ENCODE measurements at regions not wholly inside any gene's neighbourhood (a gene's known extent, or its start where the extent isn't known, plus 50 kb on each side); places are given as distances from the start of the nearest gene placed in this dataset.

GRCh38 chr4:155603360-155603891 lies 63.2 kb upstream of the GUCY1A1 start:
- Histone ChIP-seq H3K4me1 (replicated peaks in 1 of 2; ENCODE audit: control insufficient read depth in 2 of 2, insufficient read depth in 2 of 2, low read length in 2 of 2) (no peaks in the 10 kb centered on the region), H3K9ac (ENCODE audit: insufficient read depth in 1 of 2, low read depth in 2 of 2, low read length in 2 of 2) (no peak overlapping the region), H3K9me1 (ENCODE audit: control insufficient read depth, insufficient read depth, low read length) (no peaks in the 10 kb centered on the region), H3K9me3 (replicated peaks; ENCODE audit: control insufficient read depth, insufficient read depth, low read depth, low read length) (no peaks in the 10 kb centered on the region), H3K27me3 (ENCODE audit: control insufficient read depth in 2 of 2, insufficient read depth in 2 of 2, low read length in 2 of 2) (no peaks in the 10 kb centered on the region), H2AFZ (ENCODE audit: low read depth, low read length) (no peak overlapping the region), H3K36me3 (ENCODE audit: control insufficient read depth, insufficient read depth, low read length) (no peaks in the 10 kb centered on the region), H3K4me3 (no peak overlapping the region), H3K79me2 (ENCODE audit: control insufficient read depth, insufficient read depth, low read length) (no peaks in the 10 kb centered on the region), H3K4me2 (ENCODE audit: insufficient read depth, low read length) (no peak overlapping the region), H3K27ac (ENCODE audit: extremely low read depth, low read depth, low read length) (no peak overlapping the region), H4K20me1 (replicated peaks; ENCODE audit: control insufficient read depth, insufficient read depth, low read length) (no peaks in the 10 kb centered on the region)
- ATAC-seq (no peak), DNase-seq (ENCODE audit: extremely low read depth in 1 of 4, low spot score in 3 of 4) (no peak), FAIRE-seq (no peak)
- POLR2A ChIA-PET, result no interaction called here
- CTCF ChIA-PET (ENCODE audit: low intra/inter-chr PET ratio), result no interaction called here
- in situ Hi-C loops (cut with MboI) (no loop called here), intact Hi-C loops (cut with micrococcal nuclease) (no loop called here)
- 1% methylated on average over 6 of the region's 6 CpGs for WGBS (ENCODE audit: insufficient coverage, low coverage, missing lambda C conversion rate)
- no TSS peak for BruUV-seq (replicated peaks)
- TF ChIP-seq MITF (IDR thresholded peaks at IDR 0.05) (no peak), ZNF280B (CRISPR knock-in tag; IDR thresholded peaks at IDR 0.05) (no peak), AFF1 (IDR thresholded peaks at IDR 0.05; ENCODE audit: low read depth in 1 of 2, partially characterized antibody in 2 of 2) (no peak), WHSC1 (IDR thresholded peaks at IDR 0.05; ENCODE audit: low read length) (no peak), MAFG (tag; conservative IDR thresholded peaks at IDR 0.05) (no peak), NELFE (IDR thresholded peaks at IDR 0.05; ENCODE audit: insufficient read depth, insufficient read length) (no peak), NR3C1 (CRISPR knock-in tag; IDR thresholded peaks at IDR 0.05) (no peak), SAFB2 (IDR thresholded peaks at IDR 0.05; ENCODE audit: borderline replicate concordance, low read depth, low read length, severe bottlenecking) (no peak), BMI1 (IDR thresholded peaks at IDR 0.05; ENCODE audit: low read length) (no peak), ZNF583 (CRISPR knock-in tag; IDR thresholded peaks at IDR 0.05) (no peak)

All from K562 (cell line).